Breast epithelium (tissue), 3 donors: ENCODE measurements at regions not wholly inside any gene's neighbourhood (a gene's known extent, or its start where the extent isn't known, plus 50 kb on each side); places are given as distances from the start of the nearest gene placed in this dataset.

Source experiments
- POLR2A ChIP-seq: fragments of 450-650 bp; IDR thresholded peaks from one replicate; pipeline ENCODE4 v1.6.1; 2016; ENCODE audit warnings: antibody characterized with exemption, mild to moderate bottlenecking, moderate library complexity
- POLR2AphosphoS5 ChIP-seq, 3 donors: sonication (generic); formaldehyde crosslinking; IDR thresholded peaks; one replicate each; pipeline ENCODE4 v1.6.1; 2017; ENCODE audit warnings: antibody characterized with exemption in 3 of 3
- TF ChIP-seq, protein P1 (sequence below), 3 donors: fragments of 450-650 bp; IDR thresholded peaks; one replicate each; pipeline ENCODE4 v1.5.1; 2016 to 2017; ENCODE audit warnings: antibody characterized with exemption in 3 of 3, mild to moderate bottlenecking in 3 of 3, moderate library complexity in 3 of 3

DNA sequence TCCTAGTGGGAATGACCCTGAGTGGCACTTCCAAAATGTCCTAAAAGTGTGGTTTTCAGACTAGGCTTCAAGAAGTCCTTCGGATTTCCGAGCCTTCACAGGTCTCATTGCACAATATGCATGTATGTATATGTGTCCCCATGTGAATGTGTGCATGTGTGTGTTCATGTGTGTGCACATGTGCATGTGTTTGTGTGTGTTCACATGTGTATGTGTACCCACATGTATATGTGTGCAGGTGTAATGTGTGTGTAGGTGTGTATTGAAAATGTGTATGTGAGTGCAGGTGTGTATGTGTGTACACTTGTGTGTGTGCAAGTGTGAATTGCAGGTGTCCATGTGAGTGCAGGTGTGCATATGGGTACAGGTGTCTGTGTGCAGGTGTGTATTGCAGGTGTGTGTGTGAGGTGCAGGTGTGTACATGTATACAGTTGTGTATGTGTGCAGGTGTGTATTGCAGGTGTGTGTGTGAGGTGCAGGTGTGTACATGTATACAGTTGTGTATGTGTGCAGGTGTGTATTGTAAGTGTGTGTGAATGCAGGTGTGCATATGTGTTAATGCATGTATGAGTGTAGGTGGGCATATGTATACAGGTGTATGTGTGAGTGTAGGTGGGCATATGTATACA is 124.4 kb upstream of the EPB41L3 start:
- TF ChIP-seq, protein P1, sequence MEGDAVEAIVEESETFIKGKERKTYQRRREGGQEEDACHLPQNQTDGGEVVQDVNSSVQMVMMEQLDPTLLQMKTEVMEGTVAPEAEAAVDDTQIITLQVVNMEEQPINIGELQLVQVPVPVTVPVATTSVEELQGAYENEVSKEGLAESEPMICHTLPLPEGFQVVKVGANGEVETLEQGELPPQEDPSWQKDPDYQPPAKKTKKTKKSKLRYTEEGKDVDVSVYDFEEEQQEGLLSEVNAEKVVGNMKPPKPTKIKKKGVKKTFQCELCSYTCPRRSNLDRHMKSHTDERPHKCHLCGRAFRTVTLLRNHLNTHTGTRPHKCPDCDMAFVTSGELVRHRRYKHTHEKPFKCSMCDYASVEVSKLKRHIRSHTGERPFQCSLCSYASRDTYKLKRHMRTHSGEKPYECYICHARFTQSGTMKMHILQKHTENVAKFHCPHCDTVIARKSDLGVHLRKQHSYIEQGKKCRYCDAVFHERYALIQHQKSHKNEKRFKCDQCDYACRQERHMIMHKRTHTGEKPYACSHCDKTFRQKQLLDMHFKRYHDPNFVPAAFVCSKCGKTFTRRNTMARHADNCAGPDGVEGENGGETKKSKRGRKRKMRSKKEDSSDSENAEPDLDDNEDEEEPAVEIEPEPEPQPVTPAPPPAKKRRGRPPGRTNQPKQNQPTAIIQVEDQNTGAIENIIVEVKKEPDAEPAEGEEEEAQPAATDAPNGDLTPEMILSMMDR (IDR thresholded peaks at IDR 0.05) = no peak
- TF ChIP-seq POLR2A (no peak), POLR2AphosphoS5 (IDR thresholded peaks at IDR 0.05) (no peak)
